Renal pelvis (tissue), 1 donor: ENCODE measurements at regions not wholly inside any gene's neighbourhood (a gene's known extent, or its start where the extent isn't known, plus 50 kb on each side); places are given as distances from the start of the nearest gene placed in this dataset.

Experiments used
- DNase-seq: peaks from one replicate; pipeline ENCODE4 v3.0.0-alpha.2; 2013

GRCh38 chr2:176388861-176389260, 119.6 kb downstream of the MTX2 start:
- DNase-seq: no peak

GRCh38 chr2:176390276-176391147, 121.3 kb downstream of the MTX2 start:
- no peak for DNase-seq

GRCh38 chr2:176391148-176391419, 121.8 kb downstream of the MTX2 start:
- DNase-seq: no peak

- no peak for DNase-seq
Observed at GRCh38 chr2:176392249-176392648, 123.0 kb downstream of the MTX2 start.

GRCh38 chr2:176392744-176393414, 123.6 kb downstream of the MTX2 start:
- DNase-seq: no peak

GRCh38 chr2:176395273-176395854, 126.1 kb downstream of the MTX2 start:
- DNase-seq: no peak

- DNase-seq: no peak
Observed at GRCh38 chr2:176398243-176399073, 129.2 kb downstream of the MTX2 start.

GRCh38 chr2:176399074-176399598, 129.9 kb downstream of the MTX2 start:
- DNase-seq: no peak

- DNase-seq: no peak
Observed at GRCh38 chr2:176405477-176405876, 136.2 kb downstream of the MTX2 start.

GRCh38 chr2:176407706-176408105, 138.5 kb downstream of the MTX2 start:
- DNase-seq: peak; percentile 75

GRCh38 chr2:176409671-176410070, 140.4 kb downstream of the MTX2 start:
- DNase-seq: no peak

- DNase-seq: no peak
Observed at GRCh38 chr2:176412136-176412535, 142.9 kb downstream of the MTX2 start.

GRCh38 chr2:176413786-176414185, 144.5 kb downstream of the MTX2 start:
- DNase-seq: no peak

GRCh38 chr2:176414641-176415040, 145.4 kb downstream of the MTX2 start:
- no peak for DNase-seq

GRCh38 chr2:176415174-176415895, 146.1 kb downstream of the MTX2 start:
- DNase-seq: no peak

- DNase-seq: no peak
Observed at GRCh38 chr2:176415937-176416499, 146.8 kb downstream of the MTX2 start.

- no peak for DNase-seq
Observed at GRCh38 chr2:176418768-176419167, 149.5 kb downstream of the MTX2 start.

GRCh38 chr2:176419591-176420071, 150.4 kb downstream of the MTX2 start:
- DNase-seq: no peak

- DNase-seq: peak; percentile 82
Observed at GRCh38 chr2:176421297-176422050, 152.2 kb downstream of the MTX2 start.

- DNase-seq: no peak
Observed at GRCh38 chr2:176423819-176424218, 154.6 kb downstream of the MTX2 start.
